Liver (tissue), 8 donors: ENCODE measurements at regions not wholly inside any gene's neighbourhood (a gene's known extent, or its start where the extent isn't known, plus 50 kb on each side); places are given as distances from the start of the nearest gene placed in this dataset.

Experiments used
- DNase-seq: peaks from one replicate; pipeline ENCODE4 v3.0.0-alpha.2; 2017; ENCODE audit warnings: low spot score
- H3K27ac ChIP-seq, 2 donors: one replicate each; pipeline ENCODE4 v1.7.0; 2013; ENCODE audit warnings: inconsistent platforms in 2 of 2, low read length in 2 of 2, control low read depth in 1 of 2, low read depth in 1 of 2, mild to moderate bottlenecking in 1 of 2
- H3K27me3 ChIP-seq, 4 donors: one replicate each; pipeline versions ENCODE4 v1.6.1 to v1.7.0; 2013; ENCODE audit warnings: low read length in 3 of 4, inconsistent platforms in 1 of 4, mild to moderate bottlenecking in 1 of 4, moderate library complexity in 1 of 4; ENCODE audit not compliant: control insufficient read depth in 4 of 4, insufficient read depth in 4 of 4
- H3K36me3 ChIP-seq, 4 donors: one replicate each; pipeline versions ENCODE4 v1.6.1 to v1.7.0; 2013; ENCODE audit warnings: low read length in 3 of 4, mild to moderate bottlenecking in 3 of 4, low read depth in 1 of 4, moderate library complexity in 1 of 4; ENCODE audit not compliant: control insufficient read depth in 4 of 4, insufficient read depth in 3 of 4
- H3K4me1 ChIP-seq, 4 donors: one replicate each; pipeline versions ENCODE4 v1.6.1 to v1.7.0; 2013; ENCODE audit warnings: low read length in 3 of 4, mild to moderate bottlenecking in 3 of 4, moderate library complexity in 1 of 4; ENCODE audit not compliant: control insufficient read depth in 4 of 4, insufficient read depth in 4 of 4
- H3K4me3 ChIP-seq, 3 donors: one replicate each; pipeline versions ENCODE4 v1.6.1 to v1.7.0; 2013; ENCODE audit warnings: low read length in 3 of 3, control low read depth in 1 of 3, low read depth in 1 of 3, mild to moderate bottlenecking in 1 of 3
- H3K9ac ChIP-seq, 2 donors: one replicate each; pipeline ENCODE4 v1.7.0; 2013; ENCODE audit warnings: low read length in 2 of 2, mild to moderate bottlenecking in 2 of 2, moderate library complexity in 2 of 2, control low read depth in 1 of 2, low read depth in 1 of 2
- H3K9me3 ChIP-seq, 4 donors: one replicate each; pipeline versions ENCODE4 v1.6.1 to v1.7.0; 2013; ENCODE audit warnings: low read length in 3 of 4; ENCODE audit not compliant: control insufficient read depth in 4 of 4
- EGR1 ChIP-seq, 2 donors: IDR thresholded peaks; 2 replicates each; pipeline ENCODE4 v1.6.1; 2016 to 2018; ENCODE audit warnings: antibody characterized with exemption in 2 of 2, low read depth in 2 of 2
- FOXA1 ChIP-seq: IDR thresholded peaks from 2 replicates; pipeline ENCODE4 v1.6.1; 2016; ENCODE audit warnings: antibody characterized with exemption
- FOXA2 ChIP-seq: IDR thresholded peaks from 2 replicates; pipeline ENCODE4 v1.6.1; 2016; ENCODE audit warnings: antibody characterized with exemption
- GABPA ChIP-seq, 2 donors: IDR thresholded peaks in 1 of 2; conservative IDR thresholded peaks in 1 of 2; 2 replicates each; pipeline ENCODE4 v1.6.1; 2016; ENCODE audit warnings: antibody characterized with exemption in 2 of 2, mild to moderate bottlenecking in 1 of 2, moderate library complexity in 1 of 2
- HNF4A ChIP-seq, 2 donors: conservative IDR thresholded peaks; 2 replicates each; pipeline ENCODE4 v1.6.1; 2016; ENCODE audit warnings: antibody characterized with exemption in 2 of 2, mild to moderate bottlenecking in 2 of 2
- HNF4G ChIP-seq: IDR thresholded peaks from 2 replicates; pipeline ENCODE4 v1.6.1; 2016; ENCODE audit warnings: antibody characterized with exemption
- JUND ChIP-seq, 2 donors: IDR thresholded peaks; 2 replicates each; pipeline ENCODE4 v1.6.1; 2016; ENCODE audit warnings: antibody characterized with exemption in 2 of 2
- NR2F2 ChIP-seq: IDR thresholded peaks from 2 replicates; pipeline ENCODE4 v1.6.1; 2016; ENCODE audit warnings: antibody characterized with exemption
- RAD21 ChIP-seq, 2 donors: IDR thresholded peaks; 2 replicates each; pipeline ENCODE4 v1.6.1; 2016; ENCODE audit warnings: antibody characterized with exemption in 2 of 2, mild to moderate bottlenecking in 2 of 2
- RXRA ChIP-seq, 2 donors: IDR thresholded peaks; 2 replicates each; pipeline ENCODE4 v1.6.1; 2017 to 2018; ENCODE audit warnings: antibody characterized with exemption in 2 of 2, mild to moderate bottlenecking in 1 of 2
- SP1 ChIP-seq: IDR thresholded peaks from 2 replicates; pipeline ENCODE4 v1.6.1; 2018; ENCODE audit warnings: antibody characterized with exemption, mild to moderate bottlenecking
- TAF1 ChIP-seq: conservative IDR thresholded peaks from 2 replicates; pipeline ENCODE4 v1.6.1; 2016; ENCODE audit warnings: antibody characterized with exemption, mild to moderate bottlenecking
- YY1 ChIP-seq: IDR thresholded peaks from 2 replicates; pipeline ENCODE4 v1.6.1; 2016; ENCODE audit warnings: antibody characterized with exemption, mild to moderate bottlenecking
- WGBS: extraction: QIAGEN DNeasy Blood & Tissue Kit; methylation state at CpG from one replicate; pipeline ENCODE4 v1.1.7; 2013; 5-methylcytosine and 5-hydroxymethylcytosine counted together
- TF ChIP-seq, protein P1 (sequence below): IDR thresholded peaks from 2 replicates; pipeline ENCODE4 v1.6.1; 2016; ENCODE audit warnings: antibody characterized with exemption
- TF ChIP-seq, protein P2 (sequence below): IDR thresholded peaks from 2 replicates; pipeline ENCODE4 v1.6.1; 2016; ENCODE audit warnings: antibody characterized with exemption
- TF ChIP-seq, protein P3 (sequence below): IDR thresholded peaks from 2 replicates; pipeline ENCODE4 v1.6.1; 2016; ENCODE audit warnings: antibody characterized with exemption, mild to moderate bottlenecking
- TF ChIP-seq, protein P4 (sequence below): IDR thresholded peaks from 2 replicates; pipeline ENCODE4 v1.6.1; 2016; ENCODE audit warnings: antibody characterized with exemption
- TF ChIP-seq, protein P5 (sequence below): fragments of 150-350 bp; IDR thresholded peaks from 2 replicates; pipeline ENCODE4 v1.5.1; 2017; ENCODE audit warnings: improper control_type of control experiment, low read depth, low read length; ENCODE audit not compliant: missing input control
- donor health status: healthy.
- donor health status: healthy.
- donor health status: healthy.
- donor health status: healthy.
- donor health status: healthy.

DNA sequence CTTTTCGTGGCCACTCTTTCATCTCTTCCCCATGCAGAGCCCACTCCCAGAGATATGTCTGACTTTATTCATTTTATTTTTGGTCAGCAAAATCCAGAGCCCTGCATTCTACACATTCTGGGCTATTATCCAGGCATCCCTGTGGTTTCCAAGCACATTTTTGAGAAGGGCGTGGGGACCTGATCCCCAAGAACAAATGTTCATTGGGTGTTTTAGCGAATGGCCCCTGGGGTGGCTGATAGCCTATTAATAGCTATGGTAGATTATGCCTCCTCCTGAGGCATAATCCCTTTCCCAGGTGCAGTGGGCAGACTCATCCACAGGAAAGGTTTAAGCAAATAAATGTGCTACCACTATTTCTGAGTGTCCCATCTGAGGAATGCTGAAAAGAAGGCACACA, 511.8 kb upstream of the USP24 start:
- 76% methylated on average over 3 of the region's 3 CpGs for WGBS
- Histone ChIP-seq H3K9ac (no peak overlapping the region), H3K9me3 (no peaks in the 10 kb centered on the region), H3K27me3 (no peaks in the 10 kb centered on the region), H3K36me3 (no peaks in the 10 kb centered on the region), H3K27ac (no peak overlapping the region), H3K4me3 (no peak overlapping the region), H3K4me1 (no peaks in the 10 kb centered on the region)
- TF ChIP-seq EGR1 (IDR thresholded peaks at IDR 0.05; ENCODE audit: low read depth in 2 of 2) (no peak), FOXA2 (no peak), JUND (IDR thresholded peaks at IDR 0.05) (no peak), SP1 (no peak), FOXA1 (no peak), GABPA (IDR thresholded peaks at IDR 0.05 in 1 of 2, conservative IDR thresholded peaks at IDR 0.05 in 1 of 2) (no peak), HNF4A (conservative IDR thresholded peaks at IDR 0.05) (no peak), RXRA (IDR thresholded peaks at IDR 0.05) (no peak), NR2F2 (no peak), TAF1 (no peak), YY1 (no peak), HNF4G (no peak), RAD21 (IDR thresholded peaks at IDR 0.05) (no peak)
- TF ChIP-seq, protein P1, sequence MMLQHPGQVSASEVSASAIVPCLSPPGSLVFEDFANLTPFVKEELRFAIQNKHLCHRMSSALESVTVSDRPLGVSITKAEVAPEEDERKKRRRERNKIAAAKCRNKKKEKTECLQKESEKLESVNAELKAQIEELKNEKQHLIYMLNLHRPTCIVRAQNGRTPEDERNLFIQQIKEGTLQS, result no peak
- TF ChIP-seq, protein P2, sequence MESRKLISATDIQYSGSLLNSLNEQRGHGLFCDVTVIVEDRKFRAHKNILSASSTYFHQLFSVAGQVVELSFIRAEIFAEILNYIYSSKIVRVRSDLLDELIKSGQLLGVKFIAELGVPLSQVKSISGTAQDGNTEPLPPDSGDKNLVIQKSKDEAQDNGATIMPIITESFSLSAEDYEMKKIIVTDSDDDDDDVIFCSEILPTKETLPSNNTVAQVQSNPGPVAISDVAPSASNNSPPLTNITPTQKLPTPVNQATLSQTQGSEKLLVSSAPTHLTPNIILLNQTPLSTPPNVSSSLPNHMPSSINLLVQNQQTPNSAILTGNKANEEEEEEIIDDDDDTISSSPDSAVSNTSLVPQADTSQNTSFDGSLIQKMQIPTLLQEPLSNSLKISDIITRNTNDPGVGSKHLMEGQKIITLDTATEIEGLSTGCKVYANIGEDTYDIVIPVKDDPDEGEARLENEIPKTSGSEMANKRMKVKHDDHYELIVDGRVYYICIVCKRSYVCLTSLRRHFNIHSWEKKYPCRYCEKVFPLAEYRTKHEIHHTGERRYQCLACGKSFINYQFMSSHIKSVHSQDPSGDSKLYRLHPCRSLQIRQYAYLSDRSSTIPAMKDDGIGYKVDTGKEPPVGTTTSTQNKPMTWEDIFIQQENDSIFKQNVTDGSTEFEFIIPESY, result no peak
- TF ChIP-seq, protein P3, sequence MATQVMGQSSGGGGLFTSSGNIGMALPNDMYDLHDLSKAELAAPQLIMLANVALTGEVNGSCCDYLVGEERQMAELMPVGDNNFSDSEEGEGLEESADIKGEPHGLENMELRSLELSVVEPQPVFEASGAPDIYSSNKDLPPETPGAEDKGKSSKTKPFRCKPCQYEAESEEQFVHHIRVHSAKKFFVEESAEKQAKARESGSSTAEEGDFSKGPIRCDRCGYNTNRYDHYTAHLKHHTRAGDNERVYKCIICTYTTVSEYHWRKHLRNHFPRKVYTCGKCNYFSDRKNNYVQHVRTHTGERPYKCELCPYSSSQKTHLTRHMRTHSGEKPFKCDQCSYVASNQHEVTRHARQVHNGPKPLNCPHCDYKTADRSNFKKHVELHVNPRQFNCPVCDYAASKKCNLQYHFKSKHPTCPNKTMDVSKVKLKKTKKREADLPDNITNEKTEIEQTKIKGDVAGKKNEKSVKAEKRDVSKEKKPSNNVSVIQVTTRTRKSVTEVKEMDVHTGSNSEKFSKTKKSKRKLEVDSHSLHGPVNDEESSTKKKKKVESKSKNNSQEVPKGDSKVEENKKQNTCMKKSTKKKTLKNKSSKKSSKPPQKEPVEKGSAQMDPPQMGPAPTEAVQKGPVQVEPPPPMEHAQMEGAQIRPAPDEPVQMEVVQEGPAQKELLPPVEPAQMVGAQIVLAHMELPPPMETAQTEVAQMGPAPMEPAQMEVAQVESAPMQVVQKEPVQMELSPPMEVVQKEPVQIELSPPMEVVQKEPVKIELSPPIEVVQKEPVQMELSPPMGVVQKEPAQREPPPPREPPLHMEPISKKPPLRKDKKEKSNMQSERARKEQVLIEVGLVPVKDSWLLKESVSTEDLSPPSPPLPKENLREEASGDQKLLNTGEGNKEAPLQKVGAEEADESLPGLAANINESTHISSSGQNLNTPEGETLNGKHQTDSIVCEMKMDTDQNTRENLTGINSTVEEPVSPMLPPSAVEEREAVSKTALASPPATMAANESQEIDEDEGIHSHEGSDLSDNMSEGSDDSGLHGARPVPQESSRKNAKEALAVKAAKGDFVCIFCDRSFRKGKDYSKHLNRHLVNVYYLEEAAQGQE, result no peak
- TF ChIP-seq, protein P4, sequence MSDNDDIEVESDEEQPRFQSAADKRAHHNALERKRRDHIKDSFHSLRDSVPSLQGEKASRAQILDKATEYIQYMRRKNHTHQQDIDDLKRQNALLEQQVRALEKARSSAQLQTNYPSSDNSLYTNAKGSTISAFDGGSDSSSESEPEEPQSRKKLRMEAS, result no peak
- TF ChIP-seq, protein P5, sequence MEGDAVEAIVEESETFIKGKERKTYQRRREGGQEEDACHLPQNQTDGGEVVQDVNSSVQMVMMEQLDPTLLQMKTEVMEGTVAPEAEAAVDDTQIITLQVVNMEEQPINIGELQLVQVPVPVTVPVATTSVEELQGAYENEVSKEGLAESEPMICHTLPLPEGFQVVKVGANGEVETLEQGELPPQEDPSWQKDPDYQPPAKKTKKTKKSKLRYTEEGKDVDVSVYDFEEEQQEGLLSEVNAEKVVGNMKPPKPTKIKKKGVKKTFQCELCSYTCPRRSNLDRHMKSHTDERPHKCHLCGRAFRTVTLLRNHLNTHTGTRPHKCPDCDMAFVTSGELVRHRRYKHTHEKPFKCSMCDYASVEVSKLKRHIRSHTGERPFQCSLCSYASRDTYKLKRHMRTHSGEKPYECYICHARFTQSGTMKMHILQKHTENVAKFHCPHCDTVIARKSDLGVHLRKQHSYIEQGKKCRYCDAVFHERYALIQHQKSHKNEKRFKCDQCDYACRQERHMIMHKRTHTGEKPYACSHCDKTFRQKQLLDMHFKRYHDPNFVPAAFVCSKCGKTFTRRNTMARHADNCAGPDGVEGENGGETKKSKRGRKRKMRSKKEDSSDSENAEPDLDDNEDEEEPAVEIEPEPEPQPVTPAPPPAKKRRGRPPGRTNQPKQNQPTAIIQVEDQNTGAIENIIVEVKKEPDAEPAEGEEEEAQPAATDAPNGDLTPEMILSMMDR, result no peak
- no peak for DNase-seq
